NCI-H510A treated with DMSO at 0.1 percent for 48 hours (cell line): ENCODE measurements at regions not wholly inside any gene's neighbourhood (a gene's known extent, or its start where the extent isn't known, plus 50 kb on each side); places are given as distances from the start of the nearest gene placed in this dataset.
"Not testable (repeated sequence)": the region's sequence is repeated elsewhere in the genome, so short reads cannot be mapped to it uniquely, and the experiment has no call there.

Experiments used
- DNase-seq: peaks from one replicate; lab custom pipeline; 2025; lab: John Stamatoyannopoulos, UW

GRCh38 chr6:13874191-13874549 lies 50.6 kb upstream of the RNF182 start:
- DNase-seq = peak; percentile 90

DNA sequence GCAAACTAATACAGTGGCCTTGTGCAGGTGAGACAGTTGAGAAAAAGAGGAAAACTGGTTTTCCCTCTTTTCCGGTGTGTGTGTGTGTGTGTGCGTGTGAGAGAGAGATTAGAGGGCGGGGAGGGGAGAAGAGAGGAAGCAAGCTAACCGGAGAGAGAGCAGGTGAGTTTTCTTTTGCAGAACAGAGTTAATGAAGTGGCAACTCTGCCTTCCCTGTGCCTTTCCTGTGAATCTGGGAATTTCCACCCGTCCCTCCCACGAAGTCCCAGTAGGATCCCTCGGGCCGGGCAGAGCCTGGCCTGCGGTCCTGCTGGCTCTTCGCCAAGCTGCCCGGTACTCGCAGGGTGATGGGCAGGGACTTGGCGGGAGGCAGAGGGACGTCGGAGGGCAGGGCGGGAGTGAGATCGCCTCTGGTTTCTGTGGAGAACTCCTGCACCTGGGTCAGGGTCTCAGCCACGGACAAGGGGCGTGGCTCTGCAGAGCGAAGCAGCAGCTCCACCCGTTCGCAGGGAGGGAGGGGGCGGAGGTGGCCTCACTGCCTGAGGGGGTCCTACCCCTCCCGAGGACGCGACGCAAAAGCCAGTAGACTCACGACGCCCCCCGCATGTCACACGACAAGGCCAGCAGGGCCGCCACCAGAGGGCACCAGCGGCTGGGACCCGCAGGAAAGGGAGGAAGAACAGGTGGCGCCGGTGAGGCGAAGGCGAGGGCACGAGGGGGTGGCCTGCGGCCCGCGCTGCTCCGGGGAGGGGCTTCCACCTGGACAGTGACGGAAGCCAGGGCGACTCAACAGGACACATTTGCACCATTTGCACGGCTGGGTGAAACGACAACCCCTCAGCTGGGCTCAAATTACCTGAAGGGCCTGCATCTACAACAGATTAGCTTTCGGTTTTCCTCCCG lies 51.2 kb upstream of the RNF182 start:
- DNase-seq = peak; percentile 90

DNA sequence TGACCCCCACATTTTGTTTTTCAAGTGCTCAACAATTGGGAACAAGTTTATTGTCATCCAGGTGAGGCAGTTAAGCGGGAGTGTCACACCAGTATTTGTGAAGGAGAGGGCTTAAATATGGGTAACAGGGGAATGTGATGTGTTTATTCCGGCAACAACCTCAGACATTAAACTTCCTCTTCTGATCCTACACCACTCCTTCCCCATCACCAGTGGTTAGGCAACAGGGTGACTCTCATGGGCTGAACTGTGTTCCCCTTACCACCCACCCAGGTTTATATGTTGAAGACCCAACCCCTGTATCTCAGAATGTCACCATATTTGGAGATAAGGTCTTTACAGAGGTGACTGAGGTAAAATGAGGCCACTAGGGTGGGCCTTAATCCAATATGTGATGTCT lies 52.1 kb upstream of the RNF182 start:
- no peak for DNase-seq

DNA sequence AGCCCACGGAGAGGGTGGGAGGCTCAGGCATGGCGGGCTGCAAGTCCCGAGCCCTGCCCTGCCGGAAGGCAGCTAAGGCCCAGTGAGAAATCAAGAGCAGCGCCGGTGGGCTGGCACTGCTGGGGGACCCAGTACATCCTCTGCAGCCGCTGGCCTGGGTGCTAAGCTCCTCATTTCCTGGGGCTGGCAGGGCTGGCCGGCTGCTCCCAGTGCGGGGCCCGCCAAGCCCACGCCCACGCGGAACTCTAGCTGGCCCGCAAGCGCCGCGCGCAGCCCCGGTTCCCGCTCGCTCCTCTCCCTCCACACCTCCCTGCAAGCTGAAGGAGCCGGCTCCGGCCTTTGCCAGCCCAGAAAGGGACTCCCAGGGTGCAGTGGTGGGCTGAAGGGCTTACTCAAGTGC lies 52.7 kb upstream of the RNF182 start:
- DNase-seq = not testable (repeated sequence)

GRCh38 chr6:13870214-13870830 lies 54.4 kb upstream of the RNF182 start:
- DNase-seq = no peak

DNA sequence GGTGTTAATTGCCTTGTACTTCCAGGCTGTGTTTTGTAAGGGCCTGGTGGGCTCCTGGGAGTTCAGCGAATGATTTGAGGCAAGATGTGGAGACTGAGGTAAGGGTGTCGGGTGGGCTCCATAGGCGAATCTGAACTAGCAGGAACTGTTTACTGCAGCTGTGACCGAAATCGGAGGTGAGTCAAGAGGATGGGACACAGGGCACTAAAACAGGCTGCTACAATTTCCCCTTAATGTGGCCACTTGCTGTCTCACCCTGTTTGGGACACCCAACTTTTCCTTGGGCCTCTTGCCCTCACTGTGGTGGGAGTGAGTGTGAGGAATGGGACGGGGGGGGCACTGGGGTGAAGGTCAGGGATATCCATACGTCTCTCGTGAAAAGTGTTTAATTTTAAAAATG lies 53.9 kb upstream of the MCUR1 start:
- no peak for DNase-seq

DNA sequence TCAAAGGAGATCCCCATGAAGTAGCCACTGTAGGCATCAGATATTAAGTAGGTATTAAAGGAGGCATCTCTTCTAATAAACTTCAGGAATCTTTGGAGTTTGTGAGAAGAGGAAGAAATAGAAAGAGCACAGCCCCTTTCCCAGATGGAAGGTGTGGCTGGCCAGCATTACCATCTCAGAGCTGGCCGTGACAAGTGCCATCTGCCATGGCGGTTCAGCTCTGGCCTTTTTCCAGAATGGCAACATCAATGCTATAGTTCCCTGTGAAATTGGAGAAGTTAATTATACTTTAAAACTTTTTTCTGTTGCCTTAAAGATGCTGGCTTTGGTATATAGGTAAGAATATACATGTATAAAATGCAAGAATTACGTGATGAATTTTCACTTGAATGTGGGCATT lies 51.9 kb upstream of the MCUR1 start:
- DNase-seq = no peak

- DNase-seq = no peak
Measured at GRCh38 chr6:13865141-13865540, 50.8 kb upstream of the MCUR1 start.

GRCh38 chr6:13864669-13865068 lies 50.3 kb upstream of the MCUR1 start:
- DNase-seq = not testable (repeated sequence)
